ENCODE measurements at regions not wholly inside any gene's neighbourhood (a gene's known extent, or its start where the extent isn't known, plus 50 kb on each side); places are given as distances from the start of the nearest gene placed in this dataset.

GRCh38 chr2:118738106-118738505 lies 109.3 kb downstream of the EN1 start:
- intact Hi-C loops (cut with DNase I; ENCODE audit: low total_unique reads), result no loop called here
- TF ChIP-seq CTCF (IDR thresholded peaks at IDR 0.05), result no peak
- H3K9me3 ChIP-seq, result no peaks in the 10 kb centered on the region
- H3K27me3 ChIP-seq, result no peaks in the 10 kb centered on the region
- H3K4me3 ChIP-seq, result no peak overlapping the region
- H3K27ac ChIP-seq, result no peak overlapping the region
- H3K4me1 ChIP-seq, result peaks cover 0 to 8% (median 0%) of the 10 kb centered on the region in 4 donors
- H3K36me3 ChIP-seq, result no peaks in the 10 kb centered on the region
- no peak for DNase-seq

GRCh38 chr2:118737684-118738083 lies 109.8 kb downstream of the EN1 start:
- no peak for TF ChIP-seq CTCF (IDR thresholded peaks at IDR 0.05)

GRCh38 chr2:118732432-118732831 lies 115.0 kb downstream of the EN1 start:
- intact Hi-C loops (cut with DNase I; ENCODE audit: low total_unique reads), result no loop called here
- peaks cover 0 to 3% (median 0%) of the 10 kb centered on the region in 3 donors for H3K9me3 ChIP-seq

More at GRCh38 chr2:118737684-118738083, 109.8 kb downstream of the EN1 start:
- H3K27ac ChIP-seq, result no peak overlapping the region
- no peaks in the 10 kb centered on the region for H3K9me3 ChIP-seq
- H3K4me3 ChIP-seq, result no peak overlapping the region
- no peaks in the 10 kb centered on the region for H3K36me3 ChIP-seq
- no peak for DNase-seq
- peaks cover 0 to 8% (median 0%) of the 10 kb centered on the region in 4 donors for H3K4me1 ChIP-seq
- H3K27me3 ChIP-seq, result no peaks in the 10 kb centered on the region
- intact Hi-C loops (cut with DNase I; ENCODE audit: low total_unique reads), result no loop called here

GRCh38 chr2:118731413-118731812 lies 116.0 kb downstream of the EN1 start:
- Histone ChIP-seq H3K9me3 (peaks cover 0 to 5% (median 0%) of the 10 kb centered on the region in 3 donors), H3K4me1 (no peaks in the 10 kb centered on the region), H3K36me3 (no peaks in the 10 kb centered on the region), H3K27me3 (no peaks in the 10 kb centered on the region), H3K27ac (no peak overlapping the region), H3K4me3 (no peak overlapping the region)
- intact Hi-C loops (cut with DNase I; ENCODE audit: low total_unique reads), result no loop called here
- no peak for DNase-seq
- TF ChIP-seq CTCF (IDR thresholded peaks at IDR 0.05), result no peak

More at GRCh38 chr2:118732432-118732831, 115.0 kb downstream of the EN1 start:
- Histone ChIP-seq H3K27me3 (no peaks in the 10 kb centered on the region), H3K36me3 (no peaks in the 10 kb centered on the region), H3K4me1 (no peaks in the 10 kb centered on the region), H3K27ac (no peak overlapping the region), H3K4me3 (no peak overlapping the region)
- DNase-seq, result no peak
- no peak for TF ChIP-seq CTCF (IDR thresholded peaks at IDR 0.05)

GRCh38 chr2:118730405-118730804 lies 117.0 kb downstream of the EN1 start:
- H3K27ac ChIP-seq, result no peak overlapping the region
- no peaks in the 10 kb centered on the region for H3K36me3 ChIP-seq
- H3K27me3 ChIP-seq, result no peaks in the 10 kb centered on the region
- intact Hi-C loops (cut with DNase I; ENCODE audit: low total_unique reads), result no loop called here
- no peak overlapping the region for H3K4me3 ChIP-seq
- no peak for TF ChIP-seq CTCF (IDR thresholded peaks at IDR 0.05)
- peaks cover 0 to 5% (median 0%) of the 10 kb centered on the region in 3 donors for H3K9me3 ChIP-seq
- H3K4me1 ChIP-seq, result no peaks in the 10 kb centered on the region
- no peak for DNase-seq

- TF ChIP-seq CTCF (IDR thresholded peaks at IDR 0.05), result no peak
- no peak for DNase-seq
- no peak overlapping the region for H3K4me3 ChIP-seq
- no peaks in the 10 kb centered on the region for H3K4me1 ChIP-seq
- H3K27ac ChIP-seq, result no peak overlapping the region
- no peaks in the 10 kb centered on the region for H3K27me3 ChIP-seq
- peaks cover 0 to 5% (median 0%) of the 10 kb centered on the region in 3 donors for H3K9me3 ChIP-seq
- H3K36me3 ChIP-seq, result no peaks in the 10 kb centered on the region
- intact Hi-C loops (cut with DNase I; ENCODE audit: low total_unique reads), result no loop called here
Observed at GRCh38 chr2:118729760-118730159, 117.7 kb downstream of the EN1 start.

Data from tibial artery (tissue), 4 donors.